Esophagus muscularis mucosa (tissue), 4 donors: ENCODE measurements at regions not wholly inside any gene's neighbourhood (a gene's known extent, or its start where the extent isn't known, plus 50 kb on each side); places are given as distances from the start of the nearest gene placed in this dataset.

Experiments used
- DNase-seq: peaks from one replicate; pipeline ENCODE4 v3.0.0-alpha.2; 2017; ENCODE audit errors: extremely low spot score
- H3K27ac ChIP-seq, 4 donors: fragments of 200-600 bp; sonication (generic); replicated peaks in 1 of 4; 1 replicate in 3 of 4; 2 replicates in 1 of 4; pipeline ENCODE4 v1.5.1; 2016 to 2019; ENCODE audit warnings: mild to moderate bottlenecking in 1 of 4
- H3K27me3 ChIP-seq, 4 donors: fragments of 200-600 bp; sonication (generic); one replicate each; pipeline versions ENCODE4 v1.5.1 to v1.6.0; 2016 to 2019
- H3K36me3 ChIP-seq, 4 donors: fragments of 200-600 bp; sonication (generic); one replicate each; pipeline ENCODE4 v1.5.1; 2016 to 2019
- H3K4me1 ChIP-seq, 4 donors: fragments of 200-600 bp; sonication (generic); one replicate each; pipeline ENCODE4 v1.5.1; 2016 to 2019
- H3K4me3 ChIP-seq, 4 donors: fragments of 200-600 bp; sonication (generic); 1 replicate in 2 of 4; 2 replicates in 2 of 4; pipeline ENCODE4 v1.5.1; 2016 to 2019; ENCODE audit warnings: mild to moderate bottlenecking in 4 of 4, moderate library complexity in 1 of 4
- H3K9me3 ChIP-seq, 4 donors: fragments of 200-600 bp; sonication (generic); 1 replicate in 3 of 4; 2 replicates in 1 of 4; pipeline ENCODE4 v1.5.1; 2016 to 2019
- CTCF ChIP-seq, 3 experiments: fragments of 200-600 bp in 2 of 3; fragments of 450-650 bp in 1 of 3; sonication (generic) in 2 of 3; IDR thresholded peaks; one replicate each; pipeline ENCODE4 v1.5.1; 2017 to 2019; ENCODE audit warnings: antibody characterized with exemption in 3 of 3, mild to moderate bottlenecking in 2 of 3, moderate library complexity in 1 of 3
- EP300 ChIP-seq: sonication (generic); formaldehyde crosslinking; IDR thresholded peaks from one replicate; pipeline ENCODE4 v1.6.1; 2017; ENCODE audit warnings: antibody characterized with exemption
- POLR2A ChIP-seq: fragments of 450-650 bp; IDR thresholded peaks from one replicate; pipeline ENCODE4 v1.6.1; 2017; ENCODE audit warnings: antibody characterized with exemption, moderate library complexity, mild to moderate bottlenecking, low read depth
- POLR2AphosphoS5 ChIP-seq, 2 donors: sonication (generic); formaldehyde crosslinking; IDR thresholded peaks; one replicate each; pipeline ENCODE4 v1.6.1; 2017; ENCODE audit warnings: antibody characterized with exemption in 2 of 2
- WGBS: methylation state at CpG from one replicate; pipeline ENCODE4 v1.1.5; 2018; 5-methylcytosine and 5-hydroxymethylcytosine counted together
- intact Hi-C: fragments of 100-400 bp; cut with DNase I; formaldehyde crosslinking; loops from one replicate; pipeline ENCODE4 v1.15.1; 2023

- Histone ChIP-seq H3K36me3 (no peaks in the 10 kb centered on the region), H3K4me1 (no peaks in the 10 kb centered on the region), H3K27me3 (peaks cover 0 to 8% (median 0%) of the 10 kb centered on the region in 4 donors), H3K4me3 (no peak overlapping the region), H3K9me3 (no peaks in the 10 kb centered on the region), H3K27ac (no peak overlapping the region)
- DNase-seq = no peak
- intact Hi-C loops = no loop called here
- 64% methylated on average over 7 of the region's 7 CpGs for WGBS
- TF ChIP-seq POLR2A = no peak
- TF ChIP-seq EP300 = no peak
- no peak for TF ChIP-seq CTCF (IDR thresholded peaks at IDR 0.05)
- no peak for TF ChIP-seq POLR2AphosphoS5 (IDR thresholded peaks at IDR 0.05)
These were observed 96.2 kb upstream of the AKT3 start for GRCh38 chr1:243946253-243946652.

- Histone ChIP-seq H3K27ac (no peak overlapping the region), H3K27me3 (peaks cover 0 to 11% (median 0%) of the 10 kb centered on the region in 4 donors), H3K4me3 (no peak overlapping the region), H3K36me3 (no peaks in the 10 kb centered on the region), H3K4me1 (no peaks in the 10 kb centered on the region), H3K9me3 (no peaks in the 10 kb centered on the region)
- TF ChIP-seq CTCF (IDR thresholded peaks at IDR 0.05) (no peak), POLR2AphosphoS5 (IDR thresholded peaks at IDR 0.05) (no peak), POLR2A (no peak), EP300 (no peak)
- peak; percentile 75 for DNase-seq
- intact Hi-C loops = no loop called here
- 89% methylated on average over 5 of the region's 5 CpGs for WGBS
These were observed 95.7 kb upstream of the AKT3 start for GRCh38 chr1:243945727-243946126.

- 69% methylated on average over 16 of the region's 21 CpGs for WGBS
- DNase-seq = peak; percentile 80
- H3K4me1 ChIP-seq = no peaks in the 10 kb centered on the region
- H3K27ac ChIP-seq = no peak overlapping the region
- H3K4me3 ChIP-seq = no peak overlapping the region
- intact Hi-C loops = no loop called here
- H3K27me3 ChIP-seq = peaks cover 0 to 11% (median 0%) of the 10 kb centered on the region in 4 donors
- TF ChIP-seq POLR2A (no peak), EP300 (no peak), CTCF (IDR thresholded peaks at IDR 0.05) (no peak), POLR2AphosphoS5 (IDR thresholded peaks at IDR 0.05) (no peak)
- H3K36me3 ChIP-seq = no peaks in the 10 kb centered on the region
- no peaks in the 10 kb centered on the region for H3K9me3 ChIP-seq
These were observed 94.6 kb upstream of the AKT3 start for GRCh38 chr1:243944429-243945160.

GRCh38 chr1:243943671-243944428 lies 93.8 kb upstream of the AKT3 start:
- H3K4me3 ChIP-seq = no peak overlapping the region
- H3K4me1 ChIP-seq = no peaks in the 10 kb centered on the region
- no peaks in the 10 kb centered on the region for H3K9me3 ChIP-seq
- TF ChIP-seq CTCF (IDR thresholded peaks at IDR 0.05) = no peak
- TF ChIP-seq POLR2A = no peak
- no peak for TF ChIP-seq POLR2AphosphoS5 (IDR thresholded peaks at IDR 0.05)
- TF ChIP-seq EP300 = no peak
- intact Hi-C loops = no loop called here
- WGBS = 73% methylated on average over 10 of the region's 10 CpGs
- H3K27ac ChIP-seq = no peak overlapping the region
- peak; percentile 82 for DNase-seq
- no peaks in the 10 kb centered on the region for H3K36me3 ChIP-seq
- H3K27me3 ChIP-seq = peaks cover 0 to 11% (median 0%) of the 10 kb centered on the region in 4 donors
